IMR-90 (cell line): ENCODE measurements at regions not wholly inside any gene's neighbourhood (a gene's known extent, or its start where the extent isn't known, plus 50 kb on each side); places are given as distances from the start of the nearest gene placed in this dataset.
A peak's percentile ranks its signal among the peaks of the same experiment; 100 is the strongest.

ENCODE experiments used
- ATAC-seq: fragments of 200-7000 bp; cut with Tn5 transposase; 2 replicates; pipeline ENCODE4 v1.9.1; 2020; ENCODE audit warnings: low read depth, mild to moderate bottlenecking, moderate library complexity
- BruUV-seq: library from RNA; stranded (reverse); fragments of 400-500 nt; replicated peaks from 2 replicates; lab custom pipeline; 2021; lab: Mats Ljungman, UMichigan
- CTCF ChIA-PET: fragments of 300-600 bp; formaldehyde crosslinking; extraction: SDS; loops from one replicate; lab custom pipeline; 2021; ENCODE audit warnings: antibody characterized with exemption; lab: Yijun Ruan, JAX
- POLR2A ChIA-PET: fragments of 300-600 bp; sonication (Branson Sonifier 250); formaldehyde crosslinking; loops from one replicate; lab custom pipeline; 2022; ENCODE audit warnings: antibody characterized with exemption; ENCODE audit not compliant: unreplicated experiment; lab: Charles Lee
- DNase-seq: peaks from one replicate; pipeline ENCODE4 v3.0.0; 2013
- H2AFZ ChIP-seq: replicated peaks from 2 replicates; pipeline ENCODE3; 2013; ENCODE audit warnings: low read length, mild to moderate bottlenecking; ENCODE audit not compliant: poor library complexity
- H2AK5ac ChIP-seq: 2 replicates; pipeline ENCODE4 v1.6.1; 2013; ENCODE audit warnings: low read depth, low read length, inconsistent platforms
- H2AK9ac ChIP-seq: replicated peaks from 2 replicates; pipeline ENCODE3; 2013; ENCODE audit warnings: mild to moderate bottlenecking, low read depth, low read length, moderate library complexity; ENCODE audit not compliant: poor library complexity
- H2BK120ac ChIP-seq: 2 replicates; pipeline ENCODE4 v1.6.1; 2013; ENCODE audit warnings: low read depth, low read length, inconsistent platforms
- H2BK15ac ChIP-seq: 3 replicates; pipeline ENCODE4 v1.6.1; 2013; ENCODE audit warnings: low read depth, low read length, inconsistent platforms
- H2BK20ac ChIP-seq: 2 replicates; pipeline ENCODE4 v1.6.1; 2013; ENCODE audit warnings: low read depth, mild to moderate bottlenecking, inconsistent platforms, low read length, moderate library complexity
- H2BK5ac ChIP-seq: 2 replicates; pipeline ENCODE4 v1.6.1; 2013; ENCODE audit warnings: mild to moderate bottlenecking, low read depth, low read length, inconsistent platforms; ENCODE audit not compliant: poor library complexity, severe bottlenecking
- H3K14ac ChIP-seq: replicated peaks from 2 replicates; pipeline ENCODE4 v1.6.1; 2013; ENCODE audit warnings: low read depth, low read length, inconsistent platforms
- H3K18ac ChIP-seq: 2 replicates; pipeline ENCODE4 v1.6.1; 2013; ENCODE audit warnings: low read depth, low read length, control low read depth
- H3K23ac ChIP-seq: 2 replicates; pipeline ENCODE4 v1.6.1; 2013; ENCODE audit warnings: low read depth, low read length, inconsistent platforms
- H3K27ac ChIP-seq: 2 replicates; pipeline ENCODE4 v1.5.1; 2013; ENCODE audit warnings: mild to moderate bottlenecking, control low read depth, low read length; ENCODE audit not compliant: insufficient read depth
- H3K27me3 ChIP-seq: 2 replicates; pipeline ENCODE4 v1.6.1; 2013; ENCODE audit warnings: low read length; ENCODE audit not compliant: control insufficient read depth, insufficient read depth
- H3K36me3 ChIP-seq: 2 replicates; pipeline ENCODE4 v1.6.1; 2013; ENCODE audit warnings: low read length, mixed read lengths; ENCODE audit not compliant: control insufficient read depth, insufficient read depth
- H3K4ac ChIP-seq: 2 replicates; pipeline ENCODE4 v1.6.1; 2013; ENCODE audit warnings: low read depth, low read length, inconsistent platforms
- H3K4me1 ChIP-seq: 2 replicates; pipeline ENCODE4 v1.6.1; 2013; ENCODE audit warnings: low read length, mixed read lengths; ENCODE audit not compliant: control insufficient read depth, insufficient read depth
- H3K4me2 ChIP-seq: 2 replicates; pipeline ENCODE4 v1.6.1; 2013; ENCODE audit warnings: low read depth, mild to moderate bottlenecking, control low read depth, low read length, moderate library complexity
- H3K4me3 ChIP-seq: 2 replicates; pipeline ENCODE4 v1.5.1; 2013; ENCODE audit warnings: low read depth, mild to moderate bottlenecking, control low read depth, low read length, moderate library complexity; ENCODE audit not compliant: insufficient read depth
- H3K56ac ChIP-seq: 2 replicates; pipeline ENCODE4 v1.6.1; 2013; ENCODE audit warnings: low read length, inconsistent platforms; ENCODE audit not compliant: insufficient read depth; ENCODE audit errors: extremely low read depth
- H3K79me1 ChIP-seq, 2 experiments: 2 replicates each; pipeline ENCODE4 v1.6.1; 2013; ENCODE audit warnings: low read length in 2 of 2, inconsistent platforms in 1 of 2, low read depth in 1 of 2
- H3K9ac ChIP-seq: 2 replicates; pipeline ENCODE4 v1.6.1; 2013; ENCODE audit warnings: low read depth, low read length, control low read depth
- H3K9me1 ChIP-seq: 2 replicates; pipeline ENCODE4 v1.6.1; 2013; ENCODE audit warnings: low read length, inconsistent platforms; ENCODE audit not compliant: insufficient read depth
- H3K9me3 ChIP-seq: 2 replicates; pipeline ENCODE4 v1.6.1; 2013; ENCODE audit warnings: low read length; ENCODE audit not compliant: control insufficient read depth, insufficient read depth
- H4K20me1 ChIP-seq: 2 replicates; pipeline ENCODE4 v1.6.1; 2013; ENCODE audit warnings: low read length, inconsistent platforms; ENCODE audit not compliant: insufficient read depth
- H4K5ac ChIP-seq: 2 replicates; pipeline ENCODE4 v1.6.1; 2013; ENCODE audit warnings: mild to moderate bottlenecking, low read depth, low read length, control low read depth
- H4K8ac ChIP-seq, 2 experiments: 2 replicates each; pipeline ENCODE4 v1.6.1; 2013; ENCODE audit warnings: low read depth in 2 of 2, low read length in 2 of 2, control low read depth in 1 of 2, inconsistent platforms in 1 of 2
- H4K91ac ChIP-seq: 2 replicates; pipeline ENCODE4 v1.6.1; 2013; ENCODE audit warnings: low read depth, low read length, inconsistent platforms; ENCODE audit not compliant: insufficient read depth
- BHLHE40 ChIP-seq: fragments of 150-350 bp; IDR thresholded peaks from 2 replicates; pipeline ENCODE4 v1.6.1; 2016; ENCODE audit warnings: mild to moderate bottlenecking, low read depth, low read length
- CEBPB ChIP-seq: IDR thresholded peaks from 2 replicates; pipeline ENCODE4 v1.6.1; 2012; ENCODE audit warnings: low read depth, low read length, improper control_type of control experiment
- CHD1 ChIP-seq: IDR thresholded peaks from 2 replicates; pipeline ENCODE4 v1.6.1; 2012; ENCODE audit warnings: low read depth, low read length, improper control_type of control experiment
- CTCF ChIP-seq: conservative IDR thresholded peaks from 2 replicates; pipeline ENCODE4 v1.5.1; 2012; ENCODE audit warnings: mild to moderate bottlenecking, low read depth, low read length, improper control_type of control experiment
- ELK1 ChIP-seq: fragments of 150-350 bp; IDR thresholded peaks from 2 replicates; pipeline ENCODE4 v1.6.1; 2016; ENCODE audit warnings: low read depth, mild to moderate bottlenecking, low read length, moderate library complexity, borderline replicate concordance
- FOS ChIP-seq: fragments of 150-350 bp; IDR thresholded peaks from 2 replicates; pipeline ENCODE4 v1.6.1; 2016; ENCODE audit warnings: low read depth, low read length
- MAFK ChIP-seq: IDR thresholded peaks from 2 replicates; pipeline ENCODE4 v1.6.1; 2012; ENCODE audit warnings: low read depth, low read length, improper control_type of control experiment
- MAZ ChIP-seq: IDR thresholded peaks from 2 replicates; pipeline ENCODE4 v1.6.1; 2012; ENCODE audit warnings: low read depth, mild to moderate bottlenecking, low read length, improper control_type of control experiment, moderate library complexity, borderline replicate concordance
- MXI1 ChIP-seq: IDR thresholded peaks from 2 replicates; pipeline ENCODE4 v1.6.1; 2012; ENCODE audit warnings: low read depth, mild to moderate bottlenecking, low read length, moderate library complexity, borderline replicate concordance
- NFE2L2 ChIP-seq: fragments of 150-350 bp; IDR thresholded peaks from 2 replicates; pipeline ENCODE4 v1.6.1; 2016; ENCODE audit warnings: low read depth, mild to moderate bottlenecking, low read length
- POLR2A ChIP-seq: IDR thresholded peaks from 2 replicates; pipeline ENCODE4 v1.6.1; 2012; ENCODE audit warnings: mild to moderate bottlenecking, low read depth, low read length
- RAD21 ChIP-seq: IDR thresholded peaks from 2 replicates; pipeline ENCODE4 v1.6.1; 2012; ENCODE audit warnings: low read length, improper control_type of control experiment
- RCOR1 ChIP-seq: IDR thresholded peaks from 2 replicates; pipeline ENCODE4 v1.6.1; 2012; ENCODE audit warnings: mild to moderate bottlenecking, low read length, improper control_type of control experiment; ENCODE audit not compliant: insufficient replicate concordance
- RFX5 ChIP-seq: IDR thresholded peaks from 2 replicates; pipeline ENCODE4 v1.8.0; 2012; ENCODE audit warnings: low read depth, mild to moderate bottlenecking, low read length, moderate library complexity
- SMC3 ChIP-seq: fragments of 150-350 bp; IDR thresholded peaks from 2 replicates; pipeline ENCODE4 v1.6.1; 2016; ENCODE audit warnings: low read depth, mild to moderate bottlenecking, antibody characterized with exemption, low read length, moderate library complexity
- USF2 ChIP-seq: fragments of 150-350 bp; IDR thresholded peaks from 2 replicates; pipeline ENCODE4 v1.6.1; 2017; ENCODE audit warnings: mild to moderate bottlenecking, antibody characterized with exemption, low read length, low read depth
- WGBS, 2 experiments: methylation state at CpG; one replicate each; pipeline versions ENCODE4 v1.1.5 to v1.1.7; 2013; ENCODE audit warnings: missing lambda C conversion rate in 2 of 2; ENCODE audit not compliant: insufficient read length in 1 of 2; ENCODE audit errors: extremely low coverage in 2 of 2; 5-methylcytosine and 5-hydroxymethylcytosine counted together
- dilution Hi-C: fragments of 300-500 bp; cut with HindIII; formaldehyde crosslinking; loops from one replicate; pipeline ENCODE4 v1.14.3; 2018; ENCODE audit warnings: low sequenced_read_pairs; ENCODE audit not compliant: unreplicated experiment
- in situ Hi-C: fragments of 300-500 bp; cut with MboI; formaldehyde crosslinking; loops from 3 replicates; pipeline ENCODE4 v1.14.3; 2019; ENCODE audit warnings: low sequenced_read_pairs, inconsistent platforms, mixed read lengths
- intact Hi-C: fragments of 100-400 bp; cut with micrococcal nuclease; formaldehyde crosslinking; loops from 2 replicates; pipeline ENCODE4 v1.10.0; 2022

DNA sequence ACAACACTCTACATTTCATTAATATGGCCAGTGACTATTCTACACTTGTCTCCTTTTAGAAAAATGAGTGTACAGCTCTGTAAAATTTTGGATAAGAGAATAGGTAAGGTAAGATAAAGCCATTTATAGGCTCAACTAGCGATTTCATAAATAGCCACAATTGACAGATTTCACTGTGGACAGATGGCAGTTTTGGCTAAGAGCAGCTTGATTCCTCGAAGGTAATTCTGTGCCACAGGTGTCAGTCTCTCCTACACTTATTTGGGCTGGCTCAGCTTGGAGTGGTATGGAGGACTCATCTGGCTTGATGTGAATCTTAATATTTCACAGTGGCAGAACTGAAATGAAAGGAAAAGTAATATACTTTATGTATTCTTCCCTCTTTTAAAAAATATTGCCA, 536.7 kb upstream of the TBL1XR1 start:
- no peak for DNase-seq
- H2BK120ac ChIP-seq = peak overlapping the region; percentile 80
- H4K20me1 ChIP-seq = no peaks in the 10 kb centered on the region
- H4K8ac ChIP-seq = peak overlapping the region in 1 of 2 experiments; percentile 8; a peak in 1 of 4 replicates
- peak overlapping the region; percentile 79; the same call in 1 of the 2 replicates for H3K4ac ChIP-seq
- H2BK20ac ChIP-seq = peak overlapping the region; percentile 90
- H3K27ac ChIP-seq = no peak overlapping the region
- ChIA-PET CTCF (no interaction called here), POLR2A (no interaction called here)
- dilution Hi-C loops = no loop called here
- H3K18ac ChIP-seq = peak overlapping the region; percentile 95
- in situ Hi-C loops = no loop called here
- H3K4me2 ChIP-seq = no peak overlapping the region
- no peak overlapping the region for H2BK5ac ChIP-seq
- no peak for ATAC-seq
- H4K5ac ChIP-seq = peak overlapping the region; percentile 90
- no peaks in the 10 kb centered on the region for H3K79me1 ChIP-seq
- H3K4me1 ChIP-seq = peaks cover 9% of the 10 kb centered on the region
- no peak overlapping the region for H3K56ac ChIP-seq
- H3K9me1 ChIP-seq = peaks cover 3% of the 10 kb centered on the region; the same call in 1 of the 2 replicates
- H3K9ac ChIP-seq = no peak overlapping the region
- no peak overlapping the region for H2AK9ac ChIP-seq
- peak overlapping the region; percentile 43; the same call in 1 of the 2 replicates for H2AK5ac ChIP-seq
- intact Hi-C loops = loop anchor here (5.0 kb wide), 1 partner anchor 537 kb away; the partner anchor contains the start of gene TBL1XR1
- H4K91ac ChIP-seq = 0 out of 2 replicates have a peak overlapping the region, but pooled peaks have one; percentile 37
- TF ChIP-seq CTCF = no peak
- TF ChIP-seq MXI1 = no peak
- no peak for TF ChIP-seq RAD21
- TF ChIP-seq BHLHE40 = no peak
- no peak for TF ChIP-seq RFX5
- TF ChIP-seq CHD1 = no peak
- no peak for TF ChIP-seq ELK1
- TF ChIP-seq MAFK = no peak
- no peak for TF ChIP-seq SMC3
- TF ChIP-seq POLR2A = no peak
- TF ChIP-seq NFE2L2 = no peak
- no peak for TF ChIP-seq CEBPB
- no peak for TF ChIP-seq USF2
- TF ChIP-seq FOS = no peak
- no peak for TF ChIP-seq MAZ
- TF ChIP-seq RCOR1 = no peak
- peak overlapping the region; percentile 76; the same call in 2 of the 3 replicates for H2BK15ac ChIP-seq
- H2AFZ ChIP-seq = no peak overlapping the region
- 100% methylated on average over 1 of the region's 2 CpGs; no CpG with 5 or more reads in 1 of the 2 experiments for WGBS, 2 experiments
- BruUV-seq = no TSS peak
- no peaks in the 10 kb centered on the region for H3K27me3 ChIP-seq
- H3K36me3 ChIP-seq = no peaks in the 10 kb centered on the region
- H3K23ac ChIP-seq = no peak overlapping the region; the same call in 1 of the 2 replicates
- no peaks in the 10 kb centered on the region for H3K9me3 ChIP-seq
- 0 out of 2 replicates have a peak overlapping the region, but pooled peaks have one; percentile 46 for H3K14ac ChIP-seq
- H3K4me3 ChIP-seq = no peak overlapping the region
